ENCODE measurements at regions not wholly inside any gene's neighbourhood (a gene's known extent, or its start where the extent isn't known, plus 50 kb on each side); places are given as distances from the start of the nearest gene placed in this dataset.

DNA sequence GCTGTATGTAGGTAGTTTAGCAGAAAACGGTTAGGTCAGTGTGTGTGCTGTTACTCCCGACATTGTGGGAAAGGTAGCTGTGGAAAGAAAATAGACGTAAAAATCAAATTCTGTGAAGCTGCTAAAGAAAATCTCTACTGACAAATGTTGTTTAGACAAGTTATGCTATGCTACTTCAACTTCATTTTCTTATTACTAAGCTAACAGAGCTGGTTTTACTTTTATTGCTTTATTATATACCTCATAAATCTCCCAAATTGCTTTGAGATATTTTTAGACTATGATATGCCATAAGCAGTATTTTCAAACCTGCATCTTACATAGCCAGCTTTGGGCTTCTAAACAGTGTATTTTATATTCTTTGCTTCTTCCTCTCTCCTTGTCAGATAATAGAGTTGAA, 108.2 kb upstream of the PACRGL start:
- ATAC-seq (ENCODE audit: low read depth in 2 of 2) = no peak
- H3K27ac ChIP-seq (ENCODE audit: insufficient read depth, low read length, poor library complexity, severe bottlenecking) = no peak overlapping the region
- H3K4me1 ChIP-seq (ENCODE audit: control insufficient read depth, insufficient read depth, low read length, poor library complexity, severe bottlenecking) = no peaks in the 10 kb centered on the region
- H3K27ac Mint-ChIP-seq = no peak overlapping the region
- H3K4me3 Mint-ChIP-seq = no peak overlapping the region
- DNase-seq = no peak
- H3K4me1 Mint-ChIP-seq = no peaks in the 10 kb centered on the region
- no peaks in the 10 kb centered on the region for H3K27me3 ChIP-seq (ENCODE audit: control insufficient read depth, insufficient read depth, low read length)
- no peaks in the 10 kb centered on the region for H3K27me3 Mint-ChIP-seq
- H3K4me3 ChIP-seq (ENCODE audit: low read depth, low read length) = no peak overlapping the region
- no peaks in the 10 kb centered on the region for H3K36me3 ChIP-seq (ENCODE audit: control insufficient read depth, insufficient read depth, low read length)
- no peaks in the 10 kb centered on the region for H3K9me3 Mint-ChIP-seq
- no peaks in the 10 kb centered on the region for H3K9me3 ChIP-seq (ENCODE audit: control insufficient read depth in 2 of 2, low read length in 2 of 2)
- no peaks in the 10 kb centered on the region for H3K36me3 Mint-ChIP-seq

DNA sequence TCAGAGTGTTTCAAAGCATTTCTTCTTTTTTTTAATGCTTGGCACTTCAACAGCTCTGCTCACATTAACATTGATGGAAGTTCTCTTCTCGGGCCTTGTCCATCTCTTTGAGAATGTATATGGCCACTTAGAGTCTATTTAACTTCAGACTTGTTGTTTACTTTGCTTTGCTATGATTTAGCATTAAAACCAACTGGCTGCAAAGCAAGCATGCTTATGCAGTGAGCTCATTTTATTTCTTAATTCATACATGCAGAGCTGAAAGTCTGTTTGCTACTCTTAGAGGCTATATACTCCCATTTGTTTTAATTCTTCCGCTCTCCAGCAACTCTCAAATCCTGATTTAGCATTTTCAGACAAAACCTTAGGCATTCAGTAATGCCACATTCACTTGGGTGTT, 107.6 kb upstream of the PACRGL start:
- no peaks in the 10 kb centered on the region for H3K36me3 Mint-ChIP-seq
- H3K4me3 Mint-ChIP-seq = no peak overlapping the region
- no peaks in the 10 kb centered on the region for H3K27me3 ChIP-seq (ENCODE audit: control insufficient read depth, insufficient read depth, low read length)

DNA sequence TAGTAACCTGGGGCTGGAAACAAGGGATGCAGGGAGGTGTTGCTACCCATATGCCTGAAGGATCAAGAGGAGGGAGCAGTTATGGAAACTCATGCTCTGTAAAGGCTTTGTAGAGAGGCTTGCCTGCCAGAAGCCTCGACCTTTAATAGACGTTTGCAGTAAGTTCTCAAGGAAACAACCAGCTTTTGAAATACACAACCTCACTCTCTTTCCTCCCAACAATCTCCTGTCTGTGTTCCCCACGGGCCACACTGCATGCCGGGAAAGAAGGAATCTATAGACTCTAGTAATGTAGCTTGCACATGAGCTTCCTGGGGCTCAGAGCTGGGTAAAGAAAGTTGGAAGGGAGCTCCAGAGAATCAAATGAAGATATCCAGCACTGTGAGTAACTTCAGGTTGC, 101.6 kb upstream of the PACRGL start:
- no peaks in the 10 kb centered on the region for H3K27me3 ChIP-seq (ENCODE audit: control insufficient read depth, insufficient read depth, low read length)
- no peaks in the 10 kb centered on the region for H3K27me3 Mint-ChIP-seq
- no peak overlapping the region for H3K27ac Mint-ChIP-seq
- H3K4me3 Mint-ChIP-seq = no peak overlapping the region
- H3K9me3 ChIP-seq (ENCODE audit: control insufficient read depth in 2 of 2, low read length in 2 of 2) = no peaks in the 10 kb centered on the region
- no peaks in the 10 kb centered on the region for H3K36me3 Mint-ChIP-seq
- H3K4me1 Mint-ChIP-seq = no peaks in the 10 kb centered on the region
- H3K9me3 Mint-ChIP-seq = peaks cover 0 to 3% (median 0%) of the 10 kb centered on the region in 7 donors
- ATAC-seq (ENCODE audit: low read depth in 2 of 2) = no peak
- no peak overlapping the region for H3K4me3 ChIP-seq (ENCODE audit: low read depth, low read length)
- no peaks in the 10 kb centered on the region for H3K4me1 ChIP-seq (ENCODE audit: control insufficient read depth, insufficient read depth, low read length, poor library complexity, severe bottlenecking)
- no peaks in the 10 kb centered on the region for H3K36me3 ChIP-seq (ENCODE audit: control insufficient read depth, insufficient read depth, low read length)
- no peak for DNase-seq
- H3K27ac ChIP-seq (ENCODE audit: insufficient read depth, low read length, poor library complexity, severe bottlenecking) = no peak overlapping the region

More for the DNA sequence above, 107.6 kb upstream of the PACRGL start:
- H3K27ac ChIP-seq (ENCODE audit: insufficient read depth, low read length, poor library complexity, severe bottlenecking) = no peak overlapping the region
- no peaks in the 10 kb centered on the region for H3K9me3 ChIP-seq (ENCODE audit: control insufficient read depth in 2 of 2, low read length in 2 of 2)
- Mint-ChIP-seq H3K27me3 (no peaks in the 10 kb centered on the region), H3K4me1 (no peaks in the 10 kb centered on the region), H3K9me3 (no peaks in the 10 kb centered on the region), H3K27ac (no peak overlapping the region)
- DNase-seq (no peak), ATAC-seq (ENCODE audit: low read depth in 2 of 2) (no peak)
- H3K4me1 ChIP-seq (ENCODE audit: control insufficient read depth, insufficient read depth, low read length, poor library complexity, severe bottlenecking) = no peaks in the 10 kb centered on the region
- no peaks in the 10 kb centered on the region for H3K36me3 ChIP-seq (ENCODE audit: control insufficient read depth, insufficient read depth, low read length)
- H3K4me3 ChIP-seq (ENCODE audit: low read depth, low read length) = no peak overlapping the region

DNA sequence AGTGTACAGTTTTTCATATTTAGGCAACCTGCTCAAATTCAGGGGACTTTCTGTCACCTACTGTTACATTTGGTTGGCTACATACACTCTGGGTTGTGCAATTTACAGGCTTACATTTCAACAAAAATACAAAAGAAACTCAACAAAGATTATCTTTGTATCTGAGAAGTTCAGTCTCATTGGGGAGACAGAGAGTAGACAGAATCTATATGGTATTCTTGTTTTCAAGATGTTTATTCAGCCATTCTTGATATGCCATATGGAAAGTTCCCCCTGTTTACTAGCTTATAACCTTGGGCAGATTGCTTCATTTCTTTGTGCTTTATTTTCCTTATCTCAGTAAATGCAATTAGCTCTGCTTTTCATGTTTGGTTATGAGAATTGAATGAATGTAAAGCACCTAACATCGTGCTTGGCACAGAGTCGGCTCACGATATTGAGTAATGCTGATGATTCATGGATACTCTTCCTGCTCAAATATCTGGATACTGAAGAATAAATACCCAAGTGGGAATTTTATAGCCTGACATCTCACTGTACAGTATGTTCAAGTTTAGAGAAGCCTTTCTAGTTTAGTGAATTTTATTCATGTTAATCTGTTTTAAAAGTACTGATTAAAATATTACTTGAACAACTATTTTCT, 96.5 kb upstream of the PACRGL start:
- no peak overlapping the region for H3K4me3 Mint-ChIP-seq
- no peak for ATAC-seq (ENCODE audit: low read depth in 2 of 2)
- peaks cover 0 to 2% (median 0%) of the 10 kb centered on the region in 7 donors for H3K9me3 Mint-ChIP-seq

DNA sequence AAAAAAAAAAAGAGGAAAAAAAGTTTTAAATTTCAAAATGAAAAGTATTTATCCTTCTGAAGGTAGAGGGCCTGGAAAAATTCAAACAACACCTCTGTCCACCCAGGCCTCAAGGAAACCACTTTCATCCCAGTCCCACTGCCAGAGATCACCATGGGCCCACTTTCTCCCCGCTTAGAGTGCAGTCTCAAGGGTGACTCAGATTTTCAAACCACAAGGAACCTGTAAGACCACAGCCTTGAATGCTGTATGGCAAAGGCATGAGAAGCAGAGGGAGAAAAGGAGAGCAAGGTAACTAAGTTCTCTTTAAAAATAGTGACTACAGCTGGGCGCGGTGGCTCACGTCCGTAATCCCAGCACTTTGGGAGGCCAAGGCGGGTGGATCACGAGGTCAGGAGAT, 87.9 kb upstream of the PACRGL start:
- ATAC-seq (ENCODE audit: low read depth in 2 of 2) = no peak
- Histone ChIP-seq H3K4me3 (ENCODE audit: low read depth, low read length) (no peak overlapping the region), H3K36me3 (ENCODE audit: control insufficient read depth, insufficient read depth, low read length) (no peaks in the 10 kb centered on the region), H3K9me3 (ENCODE audit: control insufficient read depth in 2 of 2, low read length in 2 of 2) (no peaks in the 10 kb centered on the region), H3K4me1 (ENCODE audit: control insufficient read depth, insufficient read depth, low read length, poor library complexity, severe bottlenecking) (no peaks in the 10 kb centered on the region), H3K27ac (ENCODE audit: insufficient read depth, low read length, poor library complexity, severe bottlenecking) (no peak overlapping the region), H3K27me3 (ENCODE audit: control insufficient read depth, insufficient read depth, low read length) (no peaks in the 10 kb centered on the region)
- Mint-ChIP-seq H3K27me3 (no peaks in the 10 kb centered on the region), H3K36me3 (no peaks in the 10 kb centered on the region), H3K4me3 (no peak overlapping the region), H3K4me1 (no peaks in the 10 kb centered on the region), H3K27ac (no peak overlapping the region), H3K9me3 (peaks cover 0 to 3% (median 0%) of the 10 kb centered on the region in 7 donors)
- DNase-seq = no peak

More for the DNA sequence above, 96.5 kb upstream of the PACRGL start:
- no peak for DNase-seq
- Histone ChIP-seq H3K36me3 (ENCODE audit: control insufficient read depth, insufficient read depth, low read length) (no peaks in the 10 kb centered on the region), H3K9me3 (ENCODE audit: control insufficient read depth in 2 of 2, low read length in 2 of 2) (no peaks in the 10 kb centered on the region), H3K4me1 (ENCODE audit: control insufficient read depth, insufficient read depth, low read length, poor library complexity, severe bottlenecking) (no peaks in the 10 kb centered on the region), H3K27me3 (ENCODE audit: control insufficient read depth, insufficient read depth, low read length) (no peaks in the 10 kb centered on the region), H3K27ac (ENCODE audit: insufficient read depth, low read length, poor library complexity, severe bottlenecking) (no peak overlapping the region), H3K4me3 (ENCODE audit: low read depth, low read length) (no peak overlapping the region)
- Mint-ChIP-seq H3K4me1 (no peaks in the 10 kb centered on the region), H3K27me3 (no peaks in the 10 kb centered on the region), H3K36me3 (no peaks in the 10 kb centered on the region), H3K27ac (no peak overlapping the region)

- no peaks in the 10 kb centered on the region for H3K4me1 Mint-ChIP-seq
- no peaks in the 10 kb centered on the region for H3K36me3 Mint-ChIP-seq
- H3K4me3 Mint-ChIP-seq = no peak overlapping the region
- H3K9me3 ChIP-seq (ENCODE audit: control insufficient read depth in 2 of 2, low read length in 2 of 2) = no peaks in the 10 kb centered on the region
- H3K36me3 ChIP-seq (ENCODE audit: control insufficient read depth, insufficient read depth, low read length) = no peaks in the 10 kb centered on the region
- H3K27me3 Mint-ChIP-seq = peaks cover 5% of the 10 kb centered on the region
- H3K27ac ChIP-seq (ENCODE audit: insufficient read depth, low read length, poor library complexity, severe bottlenecking) = no peak overlapping the region
- DNase-seq (no peak), ATAC-seq (ENCODE audit: low read depth in 2 of 2) (no peak)
- H3K4me3 ChIP-seq (ENCODE audit: low read depth, low read length) = no peak overlapping the region
- H3K4me1 ChIP-seq (ENCODE audit: control insufficient read depth, insufficient read depth, low read length, poor library complexity, severe bottlenecking) = no peaks in the 10 kb centered on the region
- no peaks in the 10 kb centered on the region for H3K27me3 ChIP-seq (ENCODE audit: control insufficient read depth, insufficient read depth, low read length)
- H3K9me3 Mint-ChIP-seq = peaks cover 0 to 4% (median 0%) of the 10 kb centered on the region in 7 donors
- H3K27ac Mint-ChIP-seq = no peak overlapping the region
These were observed 85.4 kb upstream of the PACRGL start for GRCh38 chr4:20614816-20615215.

DNA sequence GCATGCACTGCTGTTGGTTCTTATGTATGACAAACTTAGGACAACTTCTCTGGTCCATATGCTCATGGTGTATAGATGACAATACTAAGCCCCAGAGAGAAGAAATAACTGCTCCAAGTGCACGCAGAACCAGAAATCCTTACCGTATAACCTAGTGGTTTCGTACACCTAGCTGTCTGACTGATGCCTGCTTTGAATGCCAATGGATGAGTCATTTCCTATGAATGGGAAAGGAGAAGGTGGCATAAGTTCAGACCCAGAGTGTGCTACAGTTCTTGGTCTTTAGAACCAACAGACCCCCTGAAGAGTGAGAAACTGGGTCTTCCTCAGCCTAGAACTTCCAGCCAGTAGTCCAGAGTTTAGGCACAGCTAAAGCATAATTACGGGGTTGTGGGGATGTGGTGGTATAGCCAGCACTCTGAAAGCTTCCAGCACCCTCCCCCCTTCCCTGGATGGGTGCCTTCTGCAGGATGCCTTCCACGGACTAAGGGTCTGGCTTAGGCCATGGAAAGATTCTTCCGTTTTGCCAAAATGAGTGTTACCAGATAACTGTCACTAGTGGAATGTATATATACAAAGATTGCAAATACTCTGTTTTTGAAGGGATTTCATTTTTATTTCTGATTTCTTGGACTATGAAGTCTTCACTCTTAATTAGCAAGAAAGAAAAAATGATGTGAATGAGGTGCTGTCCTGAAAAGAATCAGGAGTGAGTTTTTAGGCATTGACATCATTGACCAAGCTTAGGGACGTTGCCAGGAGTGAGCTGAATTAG, 84.6 kb upstream of the PACRGL start:
- no peaks in the 10 kb centered on the region for H3K27me3 ChIP-seq (ENCODE audit: control insufficient read depth, insufficient read depth, low read length)
- Mint-ChIP-seq H3K4me3 (no peak overlapping the region), H3K36me3 (no peaks in the 10 kb centered on the region), H3K9me3 (peaks cover 0 to 4% (median 0%) of the 10 kb centered on the region in 7 donors), H3K27me3 (peaks cover 5% of the 10 kb centered on the region), H3K4me1 (no peaks in the 10 kb centered on the region), H3K27ac (no peak overlapping the region)
- DNase-seq (no peak), ATAC-seq (ENCODE audit: low read depth in 2 of 2) (no peak)
- H3K36me3 ChIP-seq (ENCODE audit: control insufficient read depth, insufficient read depth, low read length) = no peaks in the 10 kb centered on the region
- H3K9me3 ChIP-seq (ENCODE audit: control insufficient read depth in 2 of 2, low read length in 2 of 2) = no peaks in the 10 kb centered on the region
- H3K4me3 ChIP-seq (ENCODE audit: low read depth, low read length) = no peak overlapping the region
- no peaks in the 10 kb centered on the region for H3K4me1 ChIP-seq (ENCODE audit: control insufficient read depth, insufficient read depth, low read length, poor library complexity, severe bottlenecking)
- H3K27ac ChIP-seq (ENCODE audit: insufficient read depth, low read length, poor library complexity, severe bottlenecking) = no peak overlapping the region

GRCh38 chr4:20616313-20616712, 83.9 kb upstream of the PACRGL start:
- H3K27ac Mint-ChIP-seq = no peak overlapping the region
- ATAC-seq (ENCODE audit: low read depth in 2 of 2) = no peak

More at GRCh38 chr4:20616313-20616712, 83.9 kb upstream of the PACRGL start:
- Histone ChIP-seq H3K27me3 (ENCODE audit: control insufficient read depth, insufficient read depth, low read length) (no peaks in the 10 kb centered on the region), H3K4me3 (ENCODE audit: low read depth, low read length) (no peak overlapping the region), H3K36me3 (ENCODE audit: control insufficient read depth, insufficient read depth, low read length) (no peaks in the 10 kb centered on the region), H3K4me1 (ENCODE audit: control insufficient read depth, insufficient read depth, low read length, poor library complexity, severe bottlenecking) (no peaks in the 10 kb centered on the region), H3K27ac (ENCODE audit: insufficient read depth, low read length, poor library complexity, severe bottlenecking) (no peak overlapping the region), H3K9me3 (ENCODE audit: control insufficient read depth in 2 of 2, low read length in 2 of 2) (no peaks in the 10 kb centered on the region)
- H3K4me1 Mint-ChIP-seq = no peaks in the 10 kb centered on the region
- H3K4me3 Mint-ChIP-seq = no peak overlapping the region
- no peaks in the 10 kb centered on the region for H3K36me3 Mint-ChIP-seq
- DNase-seq = no peak
- H3K9me3 Mint-ChIP-seq = peaks cover 0 to 4% (median 0%) of the 10 kb centered on the region in 7 donors
- H3K27me3 Mint-ChIP-seq = peaks cover 5% of the 10 kb centered on the region
